Tibial nerve (tissue), 4 donors: ENCODE measurements at regions not wholly inside any gene's neighbourhood (a gene's known extent, or its start where the extent isn't known, plus 50 kb on each side); places are given as distances from the start of the nearest gene placed in this dataset.

Experiments used
- DNase-seq, 2 donors: peaks; one replicate each; pipeline ENCODE4 v3.0.0-alpha.2; 2019; ENCODE audit warnings: low spot score in 2 of 2
- H3K27ac ChIP-seq, 4 donors: fragments of 200-600 bp; sonication (generic) in 3 of 4; one replicate each; pipeline ENCODE4 v1.5.1; 2017 to 2019; ENCODE audit warnings: mild to moderate bottlenecking in 1 of 4
- H3K27me3 ChIP-seq, 2 donors: fragments of 200-600 bp; sonication (generic) in 1 of 2; one replicate each; pipeline versions ENCODE4 v1.5.1 to v1.6.0; 2017 to 2019
- H3K36me3 ChIP-seq, 3 donors: fragments of 200-600 bp; sonication (generic); one replicate each; pipeline ENCODE4 v1.5.1; 2018 to 2019
- H3K4me1 ChIP-seq, 4 donors: fragments of 200-600 bp; sonication (generic) in 3 of 4; one replicate each; pipeline ENCODE4 v1.5.1; 2017 to 2019
- H3K4me3 ChIP-seq, 4 donors: fragments of 200-600 bp; sonication (generic) in 3 of 4; one replicate each; pipeline ENCODE4 v1.5.1; 2017 to 2019; ENCODE audit warnings: mild to moderate bottlenecking in 1 of 4, moderate library complexity in 1 of 4
- H3K9me3 ChIP-seq, 4 donors: fragments of 200-600 bp; sonication (generic) in 3 of 4; one replicate each; pipeline ENCODE4 v1.5.1; 2017 to 2019
- EP300 ChIP-seq, 2 donors: sonication (generic); formaldehyde crosslinking; IDR thresholded peaks; one replicate each; pipeline ENCODE4 v1.6.1; 2017; ENCODE audit warnings: antibody characterized with exemption in 2 of 2, mild to moderate bottlenecking in 1 of 2
- POLR2A ChIP-seq, 2 donors: fragments of 450-650 bp; IDR thresholded peaks; one replicate each; pipeline ENCODE4 v1.6.1; 2017; ENCODE audit warnings: antibody characterized with exemption in 2 of 2, mild to moderate bottlenecking in 2 of 2, moderate library complexity in 2 of 2
- WGBS, 2 donors: methylation state at CpG; one replicate each; pipeline ENCODE4 v1.1.5; 2018; 5-methylcytosine and 5-hydroxymethylcytosine counted together
- TF ChIP-seq, protein P1 (sequence below), 5 experiments: fragments of 200-600 bp in 3 of 5; fragments of 450-650 bp in 2 of 5; sonication (generic) in 3 of 5; IDR thresholded peaks; one replicate each; pipeline ENCODE4 v1.5.1; 2016 to 2019; ENCODE audit warnings: antibody characterized with exemption in 5 of 5, mild to moderate bottlenecking in 3 of 5, moderate library complexity in 2 of 5

DNA sequence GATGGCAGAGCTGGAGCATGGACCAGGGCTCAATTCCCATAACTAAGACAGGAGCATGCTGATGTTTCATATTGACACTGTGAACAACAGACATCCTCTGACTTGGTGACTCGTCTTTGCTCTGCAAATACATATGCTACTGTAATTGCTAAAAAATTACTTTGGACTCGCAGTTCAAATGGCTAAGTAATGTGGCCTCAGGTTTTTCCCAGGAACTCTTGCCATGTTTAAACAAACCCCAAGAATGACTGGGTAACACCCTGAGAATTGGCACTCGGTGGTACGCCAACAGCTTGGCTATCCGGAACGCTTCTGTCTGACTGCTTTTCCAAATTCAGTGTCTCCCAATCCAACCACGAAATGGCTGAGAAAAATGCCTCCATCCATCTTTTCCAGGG is 456.7 kb upstream of the THBS1 start:
- peaks cover 0 to 43% (median 12%) of the 10 kb centered on the region in 4 donors for H3K4me1 ChIP-seq
- no peaks in the 10 kb centered on the region for H3K27me3 ChIP-seq
- no peaks in the 10 kb centered on the region for H3K36me3 ChIP-seq
- H3K4me3 ChIP-seq = no peak overlapping the region
- no peaks in the 10 kb centered on the region for H3K9me3 ChIP-seq
- 61 to 78% methylated on average over 7 of the region's 7 CpGs for WGBS, 2 donors
- no peak for TF ChIP-seq POLR2A (IDR thresholded peaks at IDR 0.05)
- TF ChIP-seq, protein P1, sequence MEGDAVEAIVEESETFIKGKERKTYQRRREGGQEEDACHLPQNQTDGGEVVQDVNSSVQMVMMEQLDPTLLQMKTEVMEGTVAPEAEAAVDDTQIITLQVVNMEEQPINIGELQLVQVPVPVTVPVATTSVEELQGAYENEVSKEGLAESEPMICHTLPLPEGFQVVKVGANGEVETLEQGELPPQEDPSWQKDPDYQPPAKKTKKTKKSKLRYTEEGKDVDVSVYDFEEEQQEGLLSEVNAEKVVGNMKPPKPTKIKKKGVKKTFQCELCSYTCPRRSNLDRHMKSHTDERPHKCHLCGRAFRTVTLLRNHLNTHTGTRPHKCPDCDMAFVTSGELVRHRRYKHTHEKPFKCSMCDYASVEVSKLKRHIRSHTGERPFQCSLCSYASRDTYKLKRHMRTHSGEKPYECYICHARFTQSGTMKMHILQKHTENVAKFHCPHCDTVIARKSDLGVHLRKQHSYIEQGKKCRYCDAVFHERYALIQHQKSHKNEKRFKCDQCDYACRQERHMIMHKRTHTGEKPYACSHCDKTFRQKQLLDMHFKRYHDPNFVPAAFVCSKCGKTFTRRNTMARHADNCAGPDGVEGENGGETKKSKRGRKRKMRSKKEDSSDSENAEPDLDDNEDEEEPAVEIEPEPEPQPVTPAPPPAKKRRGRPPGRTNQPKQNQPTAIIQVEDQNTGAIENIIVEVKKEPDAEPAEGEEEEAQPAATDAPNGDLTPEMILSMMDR (IDR thresholded peaks at IDR 0.05) = no peak
- TF ChIP-seq EP300 (IDR thresholded peaks at IDR 0.05) = no peak
- no peak for DNase-seq
- peak overlapping the region in 2 of 4 donors; percentile 31 to 73 for H3K27ac ChIP-seq

DNA sequence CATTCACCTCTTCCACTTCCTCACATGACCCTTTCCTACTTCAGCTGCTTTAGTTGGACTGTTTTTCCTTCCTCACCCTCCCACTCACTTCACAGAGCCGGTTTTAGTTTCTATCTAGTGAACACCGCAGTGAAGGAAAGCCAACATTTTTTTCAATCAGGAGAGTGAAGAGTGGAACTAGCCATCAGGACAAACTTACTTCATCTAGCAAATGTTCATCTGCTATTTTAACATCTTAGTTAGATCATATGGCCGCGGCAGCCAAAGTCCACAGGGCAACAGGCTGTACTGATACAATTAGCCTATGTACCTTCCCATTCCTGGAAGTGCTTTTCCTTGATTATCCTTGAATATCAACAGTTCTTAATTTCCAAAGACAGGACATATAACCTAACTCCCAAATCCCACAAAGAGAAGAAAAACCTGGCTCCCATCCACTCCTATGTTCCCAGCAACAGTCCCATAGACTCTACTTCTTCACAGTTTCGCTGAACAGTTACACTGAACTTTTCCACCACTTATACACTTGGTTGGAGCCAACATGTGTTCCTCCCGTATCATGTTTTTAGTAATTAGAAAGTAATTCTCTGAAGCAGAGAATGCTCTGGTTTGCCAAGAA is 456.2 kb upstream of the THBS1 start:
- TF ChIP-seq EP300 (IDR thresholded peaks at IDR 0.05) (no peak), POLR2A (IDR thresholded peaks at IDR 0.05) (no peak)
- TF ChIP-seq, protein P1 (IDR thresholded peaks at IDR 0.05) = no peak
- peak overlapping the region in 3 of 4 donors; percentile 7 to 73 (median 31) for H3K27ac ChIP-seq
- H3K27me3 ChIP-seq = no peaks in the 10 kb centered on the region
- DNase-seq = no peak
- no peak overlapping the region for H3K4me3 ChIP-seq
- no peaks in the 10 kb centered on the region for H3K36me3 ChIP-seq
- no peaks in the 10 kb centered on the region for H3K9me3 ChIP-seq
- peaks cover 0 to 45% (median 12%) of the 10 kb centered on the region in 4 donors for H3K4me1 ChIP-seq
- WGBS, 2 donors = 51 to 56% methylated on average over 6 of the region's 6 CpGs

DNA sequence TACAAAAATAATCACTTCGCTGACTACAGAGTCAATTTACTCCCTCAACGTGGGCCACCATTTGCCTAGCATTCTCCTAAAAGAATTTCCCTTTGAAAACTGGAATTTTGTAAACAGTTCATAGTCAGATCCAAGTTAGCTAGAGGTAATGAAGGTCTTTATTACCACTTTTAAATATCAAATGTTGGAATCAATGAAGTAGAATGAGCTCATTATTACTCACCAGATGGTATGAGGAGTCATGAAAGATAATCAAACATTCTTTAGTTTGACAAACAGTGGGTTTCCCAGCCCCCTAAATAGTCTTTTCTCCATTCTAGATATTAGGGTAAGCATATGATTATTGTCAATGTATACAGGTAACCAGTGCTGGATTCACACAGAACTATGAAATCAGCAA is 455.7 kb upstream of the THBS1 start:
- TF ChIP-seq, protein P1 (IDR thresholded peaks at IDR 0.05) = no peak
- no peak for TF ChIP-seq EP300 (IDR thresholded peaks at IDR 0.05)
- TF ChIP-seq POLR2A (IDR thresholded peaks at IDR 0.05) = no peak
- no peak for DNase-seq
- 38 to 46% methylated on average over 2 of the region's 2 CpGs for WGBS, 2 donors
- peak overlapping the region in 3 of 4 donors; percentile 7 to 73 (median 31) for H3K27ac ChIP-seq
- H3K36me3 ChIP-seq = no peaks in the 10 kb centered on the region
- no peak overlapping the region for H3K4me3 ChIP-seq
- H3K9me3 ChIP-seq = no peaks in the 10 kb centered on the region
- no peaks in the 10 kb centered on the region for H3K27me3 ChIP-seq
- H3K4me1 ChIP-seq = peaks cover 0 to 45% (median 12%) of the 10 kb centered on the region in 4 donors

DNA sequence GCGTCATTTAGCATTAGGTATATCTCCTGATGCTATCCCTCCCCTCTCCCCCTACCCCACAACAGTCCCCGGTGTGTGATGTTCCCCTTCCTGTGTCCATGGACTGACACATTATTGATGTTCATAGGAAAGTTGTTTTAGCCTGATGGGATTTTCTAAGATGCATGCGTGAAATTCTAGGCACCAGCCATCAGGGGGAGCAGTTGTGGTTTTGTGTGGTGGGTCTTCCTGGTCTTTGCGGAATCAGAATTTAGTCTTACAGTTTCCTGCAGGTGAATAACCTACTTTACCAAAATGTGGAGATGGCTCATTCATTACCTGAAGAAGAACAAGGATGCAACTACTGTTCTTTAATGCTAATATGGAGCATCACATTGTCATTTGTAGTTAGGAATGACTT is 455.0 kb upstream of the THBS1 start:
- DNase-seq = no peak
- Histone ChIP-seq H3K4me1 (peaks cover 0 to 45% (median 12%) of the 10 kb centered on the region in 4 donors), H3K27me3 (no peaks in the 10 kb centered on the region), H3K36me3 (no peaks in the 10 kb centered on the region), H3K9me3 (no peaks in the 10 kb centered on the region), H3K27ac (no peak overlapping the region), H3K4me3 (no peak overlapping the region)
- TF ChIP-seq, protein P1 (IDR thresholded peaks at IDR 0.05) = peak in 4 of 5 experiments; percentile 18 to 54 (median 34)
- TF ChIP-seq EP300 (IDR thresholded peaks at IDR 0.05) = no peak
- TF ChIP-seq POLR2A (IDR thresholded peaks at IDR 0.05) = no peak
- 47 to 60% methylated on average over 4 of the region's 4 CpGs for whole genome bisulfite sequencing, 2 donors

DNA sequence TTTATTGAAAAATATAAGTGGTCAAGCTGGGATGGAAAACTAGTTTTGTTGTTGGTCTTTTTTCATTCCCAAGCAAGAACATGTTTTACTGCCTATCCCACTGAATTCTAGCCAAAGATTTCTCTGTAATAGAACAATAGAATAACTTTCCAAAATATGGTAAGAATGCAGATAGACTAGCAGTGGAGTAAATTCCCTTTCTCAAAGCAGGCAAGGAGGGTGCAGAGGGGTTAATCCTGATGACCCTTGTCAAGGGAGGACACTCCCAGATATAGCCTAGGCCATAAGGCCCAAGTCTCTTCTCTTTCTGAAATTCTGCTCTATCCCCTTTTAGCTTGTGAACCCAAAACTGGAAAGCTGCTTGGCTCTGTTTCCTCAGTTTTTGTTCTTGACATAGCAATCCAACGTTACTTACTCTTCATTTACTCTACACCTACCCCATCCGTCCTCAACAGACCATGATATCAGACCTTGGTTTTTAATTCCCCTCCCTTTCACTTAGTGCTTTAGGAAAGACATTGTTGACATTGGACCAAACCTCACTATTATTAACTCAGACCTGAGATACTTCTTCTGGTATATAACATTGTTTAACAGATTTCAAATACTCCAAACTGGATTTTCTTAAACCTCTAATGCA is 453.6 kb upstream of the THBS1 start:
- DNase-seq = no peak
- Histone ChIP-seq H3K27me3 (no peaks in the 10 kb centered on the region), H3K36me3 (no peaks in the 10 kb centered on the region), H3K4me3 (no peak overlapping the region), H3K9me3 (no peaks in the 10 kb centered on the region), H3K4me1 (peaks cover 0 to 50% (median 12%) of the 10 kb centered on the region in 4 donors), H3K27ac (peak overlapping the region in 2 of 4 donors; percentile 68 to 71)
- 22 to 30% methylated on average over 2 of the region's 2 CpGs for WGBS, 2 donors
- TF ChIP-seq EP300 (IDR thresholded peaks at IDR 0.05) (no peak), POLR2A (IDR thresholded peaks at IDR 0.05) (no peak)
